SH-SY5Y (cell line): ENCODE measurements at regions not wholly inside any gene's neighbourhood (a gene's known extent, or its start where the extent isn't known, plus 50 kb on each side); places are given as distances from the start of the nearest gene placed in this dataset.

Experiments used
- GATA2 ChIP-seq: IDR thresholded peaks from 2 replicates; pipeline ENCODE4 v1.6.1; 2011; ENCODE audit warnings: mild to moderate bottlenecking, low read depth, low read length
- GATA3 ChIP-seq: IDR thresholded peaks from 2 replicates; pipeline ENCODE4 v1.6.1; 2011; ENCODE audit warnings: low read depth, mild to moderate bottlenecking, low read length, moderate library complexity

DNA sequence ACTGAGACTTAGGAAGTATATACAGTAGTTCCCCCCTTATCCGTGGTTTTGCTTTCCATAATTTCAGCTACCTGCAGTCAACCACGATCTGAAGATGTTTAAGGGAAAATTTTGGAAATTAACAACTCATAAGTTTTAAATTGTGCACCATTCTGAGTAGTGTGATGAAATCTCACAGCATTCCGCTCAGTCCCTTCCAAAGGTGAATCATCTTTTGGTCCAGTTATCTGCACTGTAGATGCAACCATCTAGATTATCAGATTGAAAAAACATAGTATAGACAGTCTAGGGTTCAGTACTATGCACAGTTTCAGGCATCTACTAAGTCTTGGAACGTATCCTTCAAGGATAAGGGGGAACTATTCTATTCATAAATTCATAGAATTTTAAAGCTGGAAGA is 109.0 kb downstream of the ANXA3 start:
- TF ChIP-seq GATA2 (no peak), GATA3 (no peak)
